Loucy (cell line): ENCODE measurements at regions not wholly inside any gene's neighbourhood (a gene's known extent, or its start where the extent isn't known, plus 50 kb on each side); places are given as distances from the start of the nearest gene placed in this dataset.

ENCODE experiments used
- H2AFZ ChIP-seq: fragments of 200-600 bp; sonication (generic); 2 replicates; pipeline ENCODE4 v1.6.0; 2016; ENCODE audit warnings: antibody characterized with exemption, mild to moderate bottlenecking, low read length, moderate library complexity
- H3F3A ChIP-seq: fragments of 200-600 bp; 2 replicates; pipeline ENCODE4 v1.6.0; 2016; ENCODE audit warnings: antibody characterized with exemption, low read depth, mild to moderate bottlenecking
- H3K27me3 ChIP-seq: fragments of 200-600 bp; sonication (generic); 2 replicates; pipeline ENCODE4 v1.6.1; 2014; ENCODE audit warnings: low read length, mild to moderate bottlenecking; ENCODE audit not compliant: insufficient read depth, poor library complexity, severe bottlenecking
- H3K36me3 ChIP-seq: fragments of 200-600 bp; sonication (generic); 2 replicates; pipeline ENCODE4 v1.6.1; 2016; ENCODE audit warnings: low read length; ENCODE audit not compliant: insufficient read depth
- H3K4me1 ChIP-seq: fragments of 200-600 bp; sonication (generic); 2 replicates; pipeline ENCODE4 v1.5.1; 2014; ENCODE audit warnings: low read length, mild to moderate bottlenecking; ENCODE audit not compliant: insufficient read depth, poor library complexity, severe bottlenecking
- H3K4me2 ChIP-seq: fragments of 200-600 bp; sonication (generic); 2 replicates; pipeline ENCODE4 v1.6.0; 2014; ENCODE audit warnings: antibody characterized with exemption, low read length, low read depth, mild to moderate bottlenecking; ENCODE audit not compliant: poor library complexity, severe bottlenecking
- H3K4me3 ChIP-seq: fragments of 200-600 bp; sonication (generic); 2 replicates; pipeline ENCODE4 v1.5.1; 2014; ENCODE audit warnings: low read length, mild to moderate bottlenecking, mixed read lengths; ENCODE audit not compliant: poor library complexity, severe bottlenecking
- H3K79me2 ChIP-seq: fragments of 200-600 bp; sonication (generic); 2 replicates; pipeline ENCODE4 v1.6.1; 2014; ENCODE audit warnings: low read length; ENCODE audit not compliant: insufficient read depth
- H3K9ac ChIP-seq: fragments of 200-600 bp; sonication (generic); 2 replicates; pipeline ENCODE4 v1.6.0; 2014; ENCODE audit warnings: mild to moderate bottlenecking, low read depth, low read length, moderate library complexity; ENCODE audit not compliant: poor library complexity, severe bottlenecking
- H3K9me2 ChIP-seq: fragments of 200-600 bp; sonication (generic); replicated peaks from 2 replicates; pipeline ENCODE4 v1.6.1; 2016; ENCODE audit warnings: low read depth, low read length, mixed read lengths
- H3K9me3 ChIP-seq: fragments of 200-600 bp; sonication (generic); 2 replicates; pipeline ENCODE4 v1.6.1; 2014; ENCODE audit warnings: mild to moderate bottlenecking, antibody characterized with exemption, low read length, low read depth; ENCODE audit not compliant: insufficient read depth
- H4K20me1 ChIP-seq: fragments of 200-600 bp; sonication (generic); 2 replicates; pipeline ENCODE4 v1.6.0; 2014; ENCODE audit warnings: antibody characterized with exemption, low read length, mild to moderate bottlenecking; ENCODE audit not compliant: insufficient read depth, poor library complexity, severe bottlenecking
- CTCF ChIP-seq: fragments of 200-600 bp; sonication (generic); conservative IDR thresholded peaks from 2 replicates; pipeline ENCODE4 v1.5.1; 2014; ENCODE audit warnings: mild to moderate bottlenecking, antibody characterized with exemption, low read length
- EZH2phosphoT487 ChIP-seq: fragments of 200-600 bp; IDR thresholded peaks from 2 replicates; pipeline ENCODE4 v1.6.1; 2018; ENCODE audit warnings: antibody characterized with exemption, mild to moderate bottlenecking, moderate library complexity, borderline replicate concordance

- Histone ChIP-seq H3K9me3 (no peaks in the 10 kb centered on the region), H3K4me2 (no peak overlapping the region)
- TF ChIP-seq CTCF (no peak), EZH2phosphoT487 (no peak)
Measured at GRCh38 chr2:156933645-156934225, 323.8 kb upstream of the GALNT5 start.

GRCh38 chr2:156935616-156936015, 321.9 kb upstream of the GALNT5 start:
- no peak overlapping the region for H3K9ac ChIP-seq
- H3K27me3 ChIP-seq = no peaks in the 10 kb centered on the region
- no peaks in the 10 kb centered on the region for H3K9me2 ChIP-seq
- no peak overlapping the region for H2AFZ ChIP-seq
- no peak overlapping the region for H3K4me2 ChIP-seq
- no peaks in the 10 kb centered on the region for H3K79me2 ChIP-seq
- H3K9me3 ChIP-seq = no peaks in the 10 kb centered on the region
- no peaks in the 10 kb centered on the region for H3K4me1 ChIP-seq
- no peaks in the 10 kb centered on the region for H3F3A ChIP-seq
- TF ChIP-seq CTCF (no peak), EZH2phosphoT487 (no peak)
- no peaks in the 10 kb centered on the region for H3K36me3 ChIP-seq
- H4K20me1 ChIP-seq = no peaks in the 10 kb centered on the region
- H3K4me3 ChIP-seq = no peak overlapping the region

More at GRCh38 chr2:156933645-156934225, 323.8 kb upstream of the GALNT5 start:
- Histone ChIP-seq H3K27me3 (no peaks in the 10 kb centered on the region), H2AFZ (no peak overlapping the region), H3K9ac (no peak overlapping the region), H3K79me2 (no peaks in the 10 kb centered on the region), H3K4me1 (no peaks in the 10 kb centered on the region), H3F3A (no peaks in the 10 kb centered on the region), H3K9me2 (no peaks in the 10 kb centered on the region), H4K20me1 (no peaks in the 10 kb centered on the region), H3K36me3 (no peaks in the 10 kb centered on the region), H3K4me3 (no peak overlapping the region)

- Histone ChIP-seq H3K4me3 (no peak overlapping the region), H3K36me3 (no peaks in the 10 kb centered on the region), H3K9me2 (no peaks in the 10 kb centered on the region), H3K9ac (no peak overlapping the region), H3K27me3 (no peaks in the 10 kb centered on the region), H3K79me2 (no peaks in the 10 kb centered on the region), H4K20me1 (no peaks in the 10 kb centered on the region), H2AFZ (no peak overlapping the region), H3F3A (no peaks in the 10 kb centered on the region), H3K4me2 (no peak overlapping the region), H3K4me1 (no peaks in the 10 kb centered on the region), H3K9me3 (no peaks in the 10 kb centered on the region)
- no peak for TF ChIP-seq EZH2phosphoT487
- TF ChIP-seq CTCF = no peak
Measured at GRCh38 chr2:156937430-156937829, 320.1 kb upstream of the GALNT5 start.
